H54 (cell line): ENCODE measurements at regions not wholly inside any gene's neighbourhood (a gene's known extent, or its start where the extent isn't known, plus 50 kb on each side); places are given as distances from the start of the nearest gene placed in this dataset.
"Not testable (repeated sequence)": the region's sequence is repeated elsewhere in the genome, so short reads cannot be mapped to it uniquely, and the experiment has no call there.

Experiments used
- DNase-seq: peaks from one replicate; pipeline ENCODE4 v3.0.0; 2011; ENCODE audit warnings: low spot score, mixed read lengths; ENCODE audit not compliant: insufficient read length
- FAIRE-seq: peaks from 3 replicates; lab custom pipeline; 2011; peaks lifted over from hg19 to GRCh38; lab: Jason Lieb, UNC
- POLR2A ChIP-seq: IDR thresholded peaks from 2 replicates; pipeline ENCODE4 v1.6.1; 2011; ENCODE audit warnings: low read depth, mild to moderate bottlenecking, low read length

DNA sequence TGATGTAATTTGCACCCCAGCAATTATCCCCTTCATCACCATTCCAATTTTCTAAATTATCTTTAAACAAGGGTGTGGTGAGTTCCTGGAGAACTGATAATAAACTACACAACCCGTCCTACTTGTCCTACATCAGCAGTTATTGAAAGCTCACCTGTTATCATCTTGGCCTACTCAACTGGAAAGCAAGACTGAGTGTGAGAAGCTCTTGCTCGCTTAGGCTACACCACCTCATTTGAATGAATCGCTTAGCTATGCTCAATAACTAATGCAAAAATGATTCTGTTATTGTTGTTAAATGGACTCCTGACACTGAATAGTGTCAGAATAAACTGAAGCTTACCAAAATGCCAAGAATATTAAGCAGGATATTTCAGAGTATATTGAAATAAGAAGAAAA, 115.4 kb upstream of the BTG1 start:
- FAIRE-seq (no peak), DNase-seq (no peak)
- no peak for TF ChIP-seq POLR2A

DNA sequence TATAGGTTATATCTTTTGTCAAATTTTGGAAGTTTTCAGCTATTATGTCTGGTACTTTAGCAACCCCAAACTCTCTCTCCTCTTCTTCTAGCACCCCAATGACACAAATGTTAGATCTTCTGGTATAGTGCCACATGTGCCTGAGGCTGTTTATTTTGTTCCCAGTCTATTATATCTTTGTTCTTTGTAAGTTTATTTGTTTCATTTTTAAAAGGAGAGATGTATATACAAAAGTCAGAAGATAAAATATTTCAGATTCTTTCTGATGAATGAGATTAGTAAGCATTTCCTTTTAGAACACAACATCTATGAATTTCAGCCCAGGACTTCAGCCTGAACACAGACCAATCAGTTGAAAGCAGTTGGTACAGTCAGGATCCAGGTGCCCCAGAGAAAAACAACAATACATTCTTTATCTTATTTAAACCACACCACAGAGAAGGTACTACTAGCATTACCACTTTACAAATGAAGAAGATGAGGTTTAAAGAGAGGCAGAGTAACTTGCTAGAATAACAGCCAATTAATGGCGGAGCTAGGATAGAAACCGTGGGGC, 114.1 kb upstream of the BTG1 start:
- DNase-seq: no peak
- TF ChIP-seq POLR2A: no peak
- FAIRE-seq: no peak

DNA sequence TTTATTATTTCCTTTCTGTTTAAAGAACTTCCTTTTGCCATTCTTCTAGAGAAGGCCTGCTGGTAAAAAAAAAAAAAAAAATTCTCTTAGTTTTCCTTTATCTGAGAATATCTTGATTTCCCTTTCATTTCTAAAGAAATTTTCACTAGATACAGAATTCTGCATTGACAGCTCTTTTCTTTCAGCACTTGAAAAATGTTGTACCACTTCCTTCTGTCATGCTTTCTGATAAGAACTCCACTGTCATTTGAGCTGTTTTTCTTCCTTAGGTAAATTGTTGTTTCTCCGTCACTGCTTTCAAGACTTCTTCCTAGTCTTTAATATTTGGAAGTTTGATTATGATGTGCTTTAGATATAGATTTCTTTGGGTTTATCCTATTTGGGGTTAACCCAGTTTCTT, 113.6 kb upstream of the BTG1 start:
- TF ChIP-seq POLR2A: no peak
- no peak for FAIRE-seq
- DNase-seq: no peak

DNA sequence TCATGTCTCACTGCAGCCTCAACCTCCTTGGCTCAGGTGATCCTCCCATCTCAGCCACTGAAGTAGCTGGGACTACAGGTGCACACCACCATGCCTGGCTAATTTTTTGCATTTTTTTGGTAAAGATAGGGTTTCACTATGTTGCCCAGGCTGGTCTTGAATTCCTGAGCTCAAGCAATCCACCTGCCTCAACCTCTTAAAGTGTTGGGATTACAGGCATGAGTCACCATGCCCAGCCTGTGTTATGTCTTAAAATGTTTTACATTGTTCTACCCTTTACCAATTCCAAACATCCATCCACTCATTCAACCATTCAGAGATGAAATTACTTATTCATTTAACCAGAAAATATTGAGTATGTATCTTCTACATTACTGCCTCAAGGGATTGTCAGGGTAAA, 111.6 kb upstream of the BTG1 start:
- FAIRE-seq (no peak), DNase-seq (no peak)
- TF ChIP-seq POLR2A: no peak

DNA sequence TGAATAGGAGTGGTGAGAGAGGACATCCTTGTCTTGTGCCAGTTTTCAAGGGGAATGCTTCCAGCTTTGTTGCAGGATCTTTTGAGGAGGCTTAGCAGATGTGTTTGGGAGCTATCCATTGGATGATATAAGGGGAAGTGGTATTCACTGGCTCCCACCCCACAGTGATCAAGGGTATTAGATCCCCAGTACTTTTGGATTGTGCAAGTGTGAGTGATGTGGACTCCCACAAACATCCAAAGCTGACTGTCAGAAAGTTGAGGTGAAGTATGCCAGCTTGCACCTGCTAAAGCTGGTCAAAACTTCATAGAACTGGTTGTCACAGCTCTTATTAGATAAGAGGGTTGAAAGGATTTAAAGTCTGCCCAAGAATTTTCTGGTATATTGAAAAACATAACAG, 110.1 kb upstream of the BTG1 start:
- no peak for FAIRE-seq
- TF ChIP-seq POLR2A: no peak

DNA sequence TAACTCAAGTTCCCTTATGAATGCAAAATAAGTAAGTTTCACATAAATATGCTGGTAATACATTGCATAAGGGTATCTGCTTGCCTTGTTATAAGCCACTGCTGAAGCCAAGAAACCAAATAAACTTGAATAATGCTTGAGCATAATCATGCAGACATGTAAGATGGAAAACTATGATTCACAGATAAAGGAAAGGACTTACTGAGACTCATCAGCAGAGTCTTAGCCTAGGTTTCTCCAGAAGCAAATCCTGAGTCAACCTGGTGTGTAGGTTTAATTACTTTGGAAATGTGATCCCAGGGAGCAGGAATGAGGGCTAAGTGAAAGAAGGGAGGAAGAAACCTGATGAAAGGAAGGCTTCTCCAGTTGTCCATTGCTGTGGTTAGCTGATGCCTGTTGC, 107.7 kb upstream of the BTG1 start:
- DNase-seq (no peak), FAIRE-seq (peak; percentile 11)
- TF ChIP-seq POLR2A: no peak

More for the DNA sequence above, 110.1 kb upstream of the BTG1 start:
- no peak for DNase-seq

DNA sequence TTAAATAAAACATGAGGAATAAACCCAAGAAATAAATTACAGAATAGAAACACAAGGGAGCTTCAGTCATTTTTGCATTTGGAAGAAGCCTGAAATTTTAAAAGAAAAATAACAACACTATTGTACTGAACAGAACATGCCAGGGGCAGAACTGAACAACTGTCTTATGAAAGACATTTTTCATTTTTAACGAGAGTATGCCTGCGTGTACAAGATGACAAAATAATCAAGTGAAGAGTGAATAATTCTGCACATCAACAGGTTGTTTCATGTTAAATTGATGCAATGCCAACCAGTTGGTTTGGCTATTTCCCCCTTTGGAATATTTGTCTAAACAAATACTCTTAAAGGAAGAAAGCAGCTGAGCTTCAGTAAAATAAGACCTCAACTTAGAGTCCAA, 103.3 kb upstream of the BTG1 start:
- FAIRE-seq: no peak
- no peak for DNase-seq
- no peak for TF ChIP-seq POLR2A

DNA sequence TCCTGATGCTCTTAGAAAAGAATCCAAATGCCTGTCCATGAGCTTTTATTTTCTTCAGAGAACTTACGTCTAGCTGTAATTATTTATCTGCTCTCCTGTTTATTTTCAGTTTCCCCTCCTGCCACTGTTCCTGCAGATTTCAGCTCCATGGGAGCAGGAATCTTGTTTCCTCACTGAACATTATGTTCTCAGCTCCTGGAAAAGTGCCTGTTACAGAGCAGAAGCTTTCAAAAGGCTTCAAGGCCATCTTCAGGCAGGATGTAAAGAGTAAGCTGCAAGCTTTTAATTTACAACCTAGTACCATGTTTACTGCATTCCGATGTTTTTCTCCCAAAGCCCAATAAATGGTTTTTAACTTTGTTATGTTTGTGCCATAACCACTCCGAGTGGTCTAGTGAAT, 98.4 kb upstream of the BTG1 start:
- FAIRE-seq (no peak), DNase-seq (no peak)
- no peak for TF ChIP-seq POLR2A

DNA sequence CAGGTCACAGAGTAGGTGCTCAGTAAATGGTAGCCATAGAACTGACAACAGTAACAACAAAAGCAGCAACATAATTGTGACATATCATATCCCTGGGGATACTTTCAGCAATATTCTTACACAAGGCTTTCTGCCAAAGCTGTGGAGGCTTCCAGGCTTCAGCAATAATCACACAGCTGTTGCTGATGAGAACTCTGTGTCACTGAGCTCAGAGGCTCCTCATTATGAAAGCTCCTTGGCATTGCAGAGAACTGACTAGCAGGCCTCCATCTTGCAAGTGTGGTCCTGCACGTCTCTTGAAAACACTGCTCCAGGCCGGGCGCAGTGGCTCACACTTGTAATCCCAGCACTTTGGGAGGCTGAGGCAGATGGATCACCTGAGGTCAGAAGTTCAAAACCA, 97.3 kb upstream of the BTG1 start:
- FAIRE-seq: no peak
- no peak for DNase-seq
- no peak for TF ChIP-seq POLR2A

DNA sequence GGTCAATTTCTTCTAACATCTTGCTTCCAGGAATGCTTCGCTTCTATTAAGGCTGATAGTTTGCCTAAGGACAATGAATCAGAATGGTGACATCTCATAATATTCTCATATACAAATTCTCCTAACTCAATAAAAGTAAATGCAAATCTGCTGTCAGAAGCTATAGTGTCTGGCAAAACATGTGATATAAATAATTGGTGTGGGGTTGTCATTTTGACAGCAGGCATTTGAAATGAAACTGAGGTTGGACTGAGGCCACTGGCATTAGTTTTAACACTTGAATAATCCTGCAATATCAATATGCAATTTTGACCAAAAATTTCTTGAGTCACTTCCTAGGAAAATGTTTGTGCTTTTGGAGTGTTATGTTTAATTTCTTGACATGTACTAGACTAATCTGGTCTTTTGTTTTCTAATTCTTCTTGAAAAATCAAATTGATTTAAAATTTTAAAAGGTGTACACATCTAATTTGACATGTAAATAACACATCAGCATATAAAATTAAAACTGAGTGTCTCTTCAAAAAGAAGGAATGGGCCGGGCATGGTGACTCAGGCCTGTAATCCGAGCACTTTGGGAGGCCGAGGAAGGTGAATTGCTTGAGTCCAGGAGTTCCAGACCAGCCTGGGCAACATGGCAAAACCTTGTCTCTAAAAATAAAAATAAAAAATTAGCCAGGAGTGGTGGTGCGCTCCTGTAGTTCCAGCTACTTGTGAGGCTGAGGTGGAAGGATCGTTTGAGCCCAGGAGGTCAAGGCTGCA, 92.3 kb upstream of the BTG1 start:
- FAIRE-seq: no peak
- no peak for TF ChIP-seq POLR2A
- DNase-seq: no peak

DNA sequence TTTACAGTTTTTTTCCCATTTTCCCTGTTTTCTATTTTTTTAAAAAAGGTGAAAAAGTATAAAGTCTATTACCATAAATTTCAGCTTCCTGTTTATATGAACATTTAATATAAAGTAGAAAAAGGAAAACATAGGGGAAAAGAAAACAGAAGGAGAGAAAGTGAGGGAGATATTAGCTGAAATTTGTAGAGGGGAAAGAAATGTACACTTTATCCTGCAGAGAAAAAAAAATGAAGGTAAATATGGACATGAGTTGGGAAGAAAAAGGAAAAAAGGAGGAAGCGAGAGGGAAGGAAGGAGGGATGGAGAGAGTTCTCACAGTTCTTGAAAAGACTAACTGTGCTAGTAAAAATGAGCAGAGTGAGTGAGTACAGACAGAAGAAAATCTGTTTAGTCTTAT, 91.6 kb upstream of the BTG1 start:
- FAIRE-seq (no peak), DNase-seq (no peak)
- no peak for TF ChIP-seq POLR2A

DNA sequence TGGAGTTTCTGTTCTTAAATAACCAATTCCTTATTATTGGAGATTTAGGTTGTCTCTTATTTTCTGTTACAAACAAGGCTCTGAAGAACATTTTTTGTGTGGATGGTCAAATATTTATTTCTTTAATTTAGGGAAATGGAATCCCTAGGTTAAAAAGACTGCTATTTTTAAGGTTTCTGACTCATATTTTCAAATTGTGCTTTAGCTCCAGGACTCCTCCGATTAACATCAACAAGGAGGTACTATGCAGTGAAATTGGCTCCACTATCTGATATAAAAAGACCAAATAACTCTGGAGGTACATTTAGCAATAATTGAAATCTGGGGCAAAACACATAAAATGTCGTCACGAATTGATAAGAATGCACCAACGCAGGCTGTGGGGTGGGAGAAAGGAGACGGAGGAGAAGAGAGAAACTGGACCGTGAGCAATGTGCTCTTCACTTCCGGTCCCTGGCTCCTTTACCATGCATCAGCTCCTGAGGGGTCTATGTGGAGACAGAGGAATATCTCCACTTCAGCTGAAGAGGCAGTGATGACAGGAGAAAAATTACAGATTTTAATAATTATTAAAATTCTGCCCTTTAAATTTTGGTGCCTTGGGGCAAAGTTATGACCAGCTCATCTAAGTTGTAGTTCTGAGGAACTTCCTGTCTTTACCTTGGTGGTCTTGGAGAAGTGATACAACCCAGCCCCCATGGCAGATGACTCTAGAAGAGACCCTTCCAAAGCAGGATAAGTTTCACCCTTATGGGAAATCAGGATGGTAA, 90.2 kb upstream of the BTG1 start:
- FAIRE-seq: no peak
- no peak for DNase-seq

DNA sequence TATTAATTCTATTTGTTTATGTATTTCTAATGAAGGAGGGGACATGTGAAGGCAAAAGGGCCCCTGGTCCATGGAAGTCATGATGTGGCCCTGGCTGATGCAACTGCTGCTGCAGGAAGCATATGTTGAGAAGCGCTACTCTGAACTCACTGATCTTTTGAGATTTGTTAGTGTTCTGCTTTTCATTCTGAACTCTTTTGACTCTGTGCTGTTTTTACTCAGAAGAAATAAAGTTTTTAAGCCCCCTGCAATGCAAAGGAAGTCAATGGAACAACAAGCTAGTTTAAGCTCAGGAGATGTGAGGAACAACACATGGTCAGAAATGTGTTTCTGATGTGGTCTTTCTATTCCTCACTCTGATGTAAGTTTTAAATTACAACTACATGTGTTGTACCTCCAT, 88.9 kb upstream of the BTG1 start:
- DNase-seq (no peak), FAIRE-seq (no peak)
- no peak for TF ChIP-seq POLR2A

More for the DNA sequence above, 90.2 kb upstream of the BTG1 start:
- no peak for TF ChIP-seq POLR2A

DNA sequence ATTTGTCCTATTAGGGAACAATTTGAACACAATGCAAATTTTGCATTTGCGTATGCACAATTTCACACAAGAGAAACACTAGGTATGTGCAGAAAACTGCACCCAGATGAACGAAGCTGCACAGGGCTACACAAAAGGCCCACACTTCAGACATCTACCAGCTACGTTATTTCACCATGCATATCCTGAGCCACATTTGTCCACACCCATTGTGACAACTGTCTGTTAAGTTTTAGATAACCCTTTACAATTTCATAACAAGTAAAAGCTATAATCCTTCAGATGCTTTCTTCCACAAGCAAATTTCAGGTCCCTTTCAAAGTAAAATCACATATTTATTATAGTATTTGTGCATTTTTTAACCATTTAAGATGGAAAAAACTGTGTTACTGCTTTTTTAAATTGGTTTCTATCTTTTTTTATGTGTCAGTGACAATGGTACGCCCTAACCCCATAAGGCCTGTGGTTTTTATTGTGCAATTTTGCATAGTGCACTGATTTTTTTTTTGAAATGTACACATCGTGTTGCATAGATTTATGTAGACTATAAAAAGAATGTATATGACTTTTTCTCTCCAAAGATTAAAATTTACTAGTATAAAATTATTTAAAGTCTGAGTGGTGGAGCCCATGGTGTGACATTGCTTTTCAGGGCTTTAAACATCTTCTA, 87.8 kb upstream of the BTG1 start:
- DNase-seq (no peak), FAIRE-seq (no peak)
- TF ChIP-seq POLR2A: no peak

DNA sequence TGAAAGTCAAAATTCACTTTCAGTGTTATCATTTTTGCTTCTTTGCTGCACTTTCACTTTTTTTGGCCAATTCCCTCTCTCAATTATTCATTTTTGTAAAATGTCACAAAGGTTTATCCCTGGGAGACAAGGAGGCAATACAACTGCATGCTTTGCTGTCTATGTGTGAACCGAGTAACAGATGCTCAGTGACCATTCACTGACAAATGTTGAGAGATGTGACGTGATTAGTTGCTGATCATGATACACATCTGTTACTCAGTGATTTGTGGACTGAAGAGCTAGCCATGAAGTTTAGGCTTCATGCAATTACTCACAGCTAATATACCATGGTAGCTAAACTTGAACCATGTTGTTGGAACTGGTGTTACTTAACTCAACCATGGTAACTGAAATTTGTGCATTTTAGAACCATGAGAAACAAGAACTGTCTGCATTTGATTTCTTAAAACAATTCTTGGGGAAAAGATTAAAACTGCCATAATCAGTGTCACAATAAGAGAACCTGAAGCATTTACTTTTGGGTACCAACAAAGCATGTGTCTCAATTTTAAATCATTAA, 86.8 kb upstream of the BTG1 start:
- peak; percentile 64 for FAIRE-seq
- not testable (repeated sequence) for DNase-seq

DNA sequence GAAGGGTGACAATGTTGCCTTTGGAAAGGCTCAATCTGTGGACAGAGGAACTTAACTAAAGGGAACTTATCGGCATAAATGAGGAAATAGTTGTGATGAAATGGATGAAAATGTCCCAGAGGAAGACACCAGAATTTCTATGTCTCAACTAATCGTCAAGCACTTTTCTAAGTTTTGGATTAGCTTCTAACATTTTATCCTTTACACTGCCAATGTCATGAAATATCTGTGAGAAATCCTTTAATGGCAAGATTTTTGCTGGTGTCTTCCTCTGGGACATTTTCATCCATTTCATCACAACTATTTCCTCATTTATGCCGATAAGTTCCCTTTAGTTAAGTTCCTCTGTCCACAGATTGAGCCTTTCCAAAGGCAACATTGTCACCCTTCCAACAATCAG, 86.3 kb upstream of the BTG1 start:
- peak; percentile 84 for FAIRE-seq
- not testable (repeated sequence) for DNase-seq

DNA sequence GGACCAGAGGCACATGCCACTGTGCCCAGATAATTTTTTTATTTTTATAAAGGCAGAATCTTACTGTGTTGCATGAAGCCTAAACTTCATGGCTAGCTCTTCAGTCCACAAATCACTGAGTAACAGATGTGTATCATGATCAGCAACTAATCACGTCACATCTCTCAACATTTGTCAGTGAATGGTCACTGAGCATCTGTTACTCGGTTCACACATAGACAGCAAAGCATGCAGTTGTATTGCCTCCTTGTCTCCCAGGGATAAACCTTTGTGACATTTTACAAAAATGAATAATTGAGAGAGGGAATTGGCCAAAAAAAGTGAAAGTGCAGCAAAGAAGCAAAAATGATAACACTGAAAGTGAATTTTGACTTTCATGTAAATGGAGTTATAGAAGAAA, 85.9 kb upstream of the BTG1 start:
- peak; percentile 98 for FAIRE-seq
- DNase-seq: not testable (repeated sequence)
